ENCODE measurements at regions not wholly inside any gene's neighbourhood (a gene's known extent, or its start where the extent isn't known, plus 50 kb on each side); places are given as distances from the start of the nearest gene placed in this dataset.

GRCh38 chr15:69787791-69788190 is 309.9 kb downstream of the TLE3 start:
- Histone ChIP-seq H3K4me3 (ENCODE audit: insufficient read depth, low read depth, low read length, poor library complexity, severe bottlenecking) (no peak overlapping the region), H3K36me3 (ENCODE audit: control insufficient read depth, insufficient read depth, low read length) (no peaks in the 10 kb centered on the region)
- no peak for DNase-seq

GRCh38 chr15:69789648-69790393 is 307.9 kb downstream of the TLE3 start:
- Histone ChIP-seq H3K4me1 (ENCODE audit: control insufficient read depth, insufficient read depth, low read length, poor library complexity, severe bottlenecking) (no peaks in the 10 kb centered on the region), H3K27ac (ENCODE audit: insufficient read depth, low read length, poor library complexity, severe bottlenecking) (no peak overlapping the region), H3K4me3 (ENCODE audit: insufficient read depth, low read depth, low read length, poor library complexity, severe bottlenecking) (no peak overlapping the region), H3K27me3 (replicated peaks; ENCODE audit: control insufficient read depth, insufficient read depth, low read length, poor library complexity, severe bottlenecking) (no peaks in the 10 kb centered on the region), H3K9me3 (ENCODE audit: control insufficient read depth, low read length) (no peaks in the 10 kb centered on the region), H3K36me3 (ENCODE audit: control insufficient read depth, insufficient read depth, low read length) (no peaks in the 10 kb centered on the region)
- DNase-seq = no peak

More at GRCh38 chr15:69787791-69788190, 309.9 kb downstream of the TLE3 start:
- no peaks in the 10 kb centered on the region for H3K27me3 ChIP-seq (replicated peaks; ENCODE audit: control insufficient read depth, insufficient read depth, low read length, poor library complexity, severe bottlenecking)
- no peaks in the 10 kb centered on the region for H3K4me1 ChIP-seq (ENCODE audit: control insufficient read depth, insufficient read depth, low read length, poor library complexity, severe bottlenecking)
- H3K9me3 ChIP-seq (ENCODE audit: control insufficient read depth, low read length) = no peaks in the 10 kb centered on the region
- no peak overlapping the region for H3K27ac ChIP-seq (ENCODE audit: insufficient read depth, low read length, poor library complexity, severe bottlenecking)

GRCh38 chr15:69790632-69791031 is 307.1 kb downstream of the TLE3 start:
- no peak for DNase-seq
- Histone ChIP-seq H3K36me3 (ENCODE audit: control insufficient read depth, insufficient read depth, low read length) (no peaks in the 10 kb centered on the region), H3K27me3 (replicated peaks; ENCODE audit: control insufficient read depth, insufficient read depth, low read length, poor library complexity, severe bottlenecking) (no peaks in the 10 kb centered on the region), H3K27ac (ENCODE audit: insufficient read depth, low read length, poor library complexity, severe bottlenecking) (no peak overlapping the region), H3K4me1 (ENCODE audit: control insufficient read depth, insufficient read depth, low read length, poor library complexity, severe bottlenecking) (no peaks in the 10 kb centered on the region), H3K4me3 (ENCODE audit: insufficient read depth, low read depth, low read length, poor library complexity, severe bottlenecking) (no peak overlapping the region), H3K9me3 (ENCODE audit: control insufficient read depth, low read length) (no peaks in the 10 kb centered on the region)

- no peaks in the 10 kb centered on the region for H3K9me3 ChIP-seq (ENCODE audit: control insufficient read depth, low read length)
- H3K27me3 ChIP-seq (replicated peaks; ENCODE audit: control insufficient read depth, insufficient read depth, low read length, poor library complexity, severe bottlenecking) = no peaks in the 10 kb centered on the region
- no peaks in the 10 kb centered on the region for H3K36me3 ChIP-seq (ENCODE audit: control insufficient read depth, insufficient read depth, low read length)
- H3K4me1 ChIP-seq (ENCODE audit: control insufficient read depth, insufficient read depth, low read length, poor library complexity, severe bottlenecking) = no peaks in the 10 kb centered on the region
- no peak overlapping the region for H3K4me3 ChIP-seq (ENCODE audit: insufficient read depth, low read depth, low read length, poor library complexity, severe bottlenecking)
- no peak overlapping the region for H3K27ac ChIP-seq (ENCODE audit: insufficient read depth, low read length, poor library complexity, severe bottlenecking)
- DNase-seq = no peak
Measured at GRCh38 chr15:69792823-69793222, 304.9 kb downstream of the TLE3 start.

- H3K27me3 ChIP-seq (replicated peaks; ENCODE audit: control insufficient read depth, insufficient read depth, low read length, poor library complexity, severe bottlenecking) = no peaks in the 10 kb centered on the region
- H3K4me3 ChIP-seq (ENCODE audit: insufficient read depth, low read depth, low read length, poor library complexity, severe bottlenecking) = no peak overlapping the region
- H3K36me3 ChIP-seq (ENCODE audit: control insufficient read depth, insufficient read depth, low read length) = no peaks in the 10 kb centered on the region
- H3K27ac ChIP-seq (ENCODE audit: insufficient read depth, low read length, poor library complexity, severe bottlenecking) = no peak overlapping the region
- H3K9me3 ChIP-seq (ENCODE audit: control insufficient read depth, low read length) = no peaks in the 10 kb centered on the region
- no peaks in the 10 kb centered on the region for H3K4me1 ChIP-seq (ENCODE audit: control insufficient read depth, insufficient read depth, low read length, poor library complexity, severe bottlenecking)
- no peak for DNase-seq
Measured at GRCh38 chr15:69793431-69793780, 304.3 kb downstream of the TLE3 start.

- Histone ChIP-seq H3K4me3 (ENCODE audit: insufficient read depth, low read depth, low read length, poor library complexity, severe bottlenecking) (no peak overlapping the region), H3K4me1 (ENCODE audit: control insufficient read depth, insufficient read depth, low read length, poor library complexity, severe bottlenecking) (no peaks in the 10 kb centered on the region), H3K36me3 (ENCODE audit: control insufficient read depth, insufficient read depth, low read length) (no peaks in the 10 kb centered on the region), H3K9me3 (ENCODE audit: control insufficient read depth, low read length) (no peaks in the 10 kb centered on the region), H3K27ac (ENCODE audit: insufficient read depth, low read length, poor library complexity, severe bottlenecking) (no peak overlapping the region), H3K27me3 (replicated peaks; ENCODE audit: control insufficient read depth, insufficient read depth, low read length, poor library complexity, severe bottlenecking) (no peaks in the 10 kb centered on the region)
- DNase-seq = no peak
Measured at GRCh38 chr15:69793781-69794451, 303.8 kb downstream of the TLE3 start.

GRCh38 chr15:69794645-69795469 is 302.9 kb downstream of the TLE3 start:
- H3K9me3 ChIP-seq (ENCODE audit: control insufficient read depth, low read length) = no peaks in the 10 kb centered on the region
- no peak overlapping the region for H3K27ac ChIP-seq (ENCODE audit: insufficient read depth, low read length, poor library complexity, severe bottlenecking)
- no peaks in the 10 kb centered on the region for H3K27me3 ChIP-seq (replicated peaks; ENCODE audit: control insufficient read depth, insufficient read depth, low read length, poor library complexity, severe bottlenecking)
- no peaks in the 10 kb centered on the region for H3K36me3 ChIP-seq (ENCODE audit: control insufficient read depth, insufficient read depth, low read length)
- no peak for DNase-seq
- H3K4me1 ChIP-seq (ENCODE audit: control insufficient read depth, insufficient read depth, low read length, poor library complexity, severe bottlenecking) = no peaks in the 10 kb centered on the region
- no peak overlapping the region for H3K4me3 ChIP-seq (ENCODE audit: insufficient read depth, low read depth, low read length, poor library complexity, severe bottlenecking)

GRCh38 chr15:69795601-69796000 is 302.1 kb downstream of the TLE3 start:
- Histone ChIP-seq H3K27ac (ENCODE audit: insufficient read depth, low read length, poor library complexity, severe bottlenecking) (no peak overlapping the region), H3K36me3 (ENCODE audit: control insufficient read depth, insufficient read depth, low read length) (no peaks in the 10 kb centered on the region), H3K4me1 (ENCODE audit: control insufficient read depth, insufficient read depth, low read length, poor library complexity, severe bottlenecking) (no peaks in the 10 kb centered on the region), H3K27me3 (replicated peaks; ENCODE audit: control insufficient read depth, insufficient read depth, low read length, poor library complexity, severe bottlenecking) (no peaks in the 10 kb centered on the region), H3K4me3 (ENCODE audit: insufficient read depth, low read depth, low read length, poor library complexity, severe bottlenecking) (no peak overlapping the region), H3K9me3 (ENCODE audit: control insufficient read depth, low read length) (no peaks in the 10 kb centered on the region)
- no peak for DNase-seq

- Histone ChIP-seq H3K36me3 (ENCODE audit: control insufficient read depth, insufficient read depth, low read length) (no peaks in the 10 kb centered on the region), H3K9me3 (ENCODE audit: control insufficient read depth, low read length) (no peaks in the 10 kb centered on the region), H3K4me1 (ENCODE audit: control insufficient read depth, insufficient read depth, low read length, poor library complexity, severe bottlenecking) (no peaks in the 10 kb centered on the region), H3K27me3 (replicated peaks; ENCODE audit: control insufficient read depth, insufficient read depth, low read length, poor library complexity, severe bottlenecking) (no peaks in the 10 kb centered on the region), H3K27ac (ENCODE audit: insufficient read depth, low read length, poor library complexity, severe bottlenecking) (no peak overlapping the region), H3K4me3 (ENCODE audit: insufficient read depth, low read depth, low read length, poor library complexity, severe bottlenecking) (no peak overlapping the region)
- DNase-seq = no peak
Measured at GRCh38 chr15:69797051-69797595, 300.6 kb downstream of the TLE3 start.
